Lung (tissue), 11 donors: ENCODE measurements at regions not wholly inside any gene's neighbourhood (a gene's known extent, or its start where the extent isn't known, plus 50 kb on each side); places are given as distances from the start of the nearest gene placed in this dataset.

Experiments used
- ATAC-seq: fragments of 200-7000 bp; cut with Tn5 transposase; one replicate; pipeline ENCODE4 v1.9.1; 2020; ENCODE audit warnings: moderate number of reproducible peaks; ENCODE audit not compliant: insufficient read depth, low FRiP score
- DNase-seq, 3 donors: peaks; one replicate each; pipeline ENCODE4 v3.0.0-alpha.2; 2013 to 2017
- H3K27ac ChIP-seq, 2 donors: one replicate each; pipeline ENCODE4 v1.5.1; 2013; ENCODE audit warnings: mild to moderate bottlenecking in 2 of 2, moderate library complexity in 2 of 2, control low read depth in 1 of 2, inconsistent platforms in 1 of 2, low read depth in 1 of 2, low read length in 1 of 2
- H3K27me3 ChIP-seq, 3 donors: one replicate each; pipeline ENCODE4 v1.5.1; 2013; ENCODE audit warnings: low read length in 2 of 3; ENCODE audit not compliant: control insufficient read depth in 3 of 3, insufficient read depth in 3 of 3
- H3K36me3 ChIP-seq, 4 donors: one replicate each; pipeline ENCODE4 v1.5.1; 2013; ENCODE audit warnings: low read length in 4 of 4, mild to moderate bottlenecking in 1 of 4, moderate library complexity in 1 of 4; ENCODE audit not compliant: control insufficient read depth in 4 of 4, insufficient read depth in 4 of 4
- H3K4me1 ChIP-seq, 5 donors: one replicate each; pipeline ENCODE4 v1.5.1; 2013; ENCODE audit warnings: low read length in 5 of 5, mild to moderate bottlenecking in 2 of 5, moderate library complexity in 1 of 5; ENCODE audit not compliant: control insufficient read depth in 5 of 5, insufficient read depth in 5 of 5
- H3K4me3 ChIP-seq: one replicate; pipeline ENCODE4 v1.5.1; 2013; ENCODE audit warnings: mild to moderate bottlenecking, control low read depth, moderate library complexity
- H3K9ac ChIP-seq, 2 donors: one replicate each; pipeline ENCODE4 v1.5.1; 2013; ENCODE audit warnings: low read length in 2 of 2, control low read depth in 1 of 2; ENCODE audit not compliant: insufficient read depth in 1 of 2
- H3K9me3 ChIP-seq, 4 donors: one replicate each; pipeline ENCODE4 v1.5.1; 2013; ENCODE audit warnings: low read length in 3 of 4, mild to moderate bottlenecking in 1 of 4, moderate library complexity in 1 of 4; ENCODE audit not compliant: control insufficient read depth in 4 of 4, insufficient read depth in 3 of 4
- WGBS, 2 donors: extraction: QIAGEN DNeasy Blood & Tissue Kit; methylation state at CpG; one replicate each; pipeline ENCODE4 v1.1.7; 2013; 5-methylcytosine and 5-hydroxymethylcytosine counted together
- TF ChIP-seq, protein P1 (sequence below): IDR thresholded peaks from 2 replicates; pipeline ENCODE4 v1.5.1; 2012; ENCODE audit warnings: mild to moderate bottlenecking; ENCODE audit errors: control extremely low read depth, extremely low read depth
- donor health status: control.
- donor health status: control.
- donor health status: Bipolar disorder and iron deficiency.
- donor health status: healthy.
- donor health status: DM: yes; HTN: yes; CAD: no.

- TF ChIP-seq, protein P1, sequence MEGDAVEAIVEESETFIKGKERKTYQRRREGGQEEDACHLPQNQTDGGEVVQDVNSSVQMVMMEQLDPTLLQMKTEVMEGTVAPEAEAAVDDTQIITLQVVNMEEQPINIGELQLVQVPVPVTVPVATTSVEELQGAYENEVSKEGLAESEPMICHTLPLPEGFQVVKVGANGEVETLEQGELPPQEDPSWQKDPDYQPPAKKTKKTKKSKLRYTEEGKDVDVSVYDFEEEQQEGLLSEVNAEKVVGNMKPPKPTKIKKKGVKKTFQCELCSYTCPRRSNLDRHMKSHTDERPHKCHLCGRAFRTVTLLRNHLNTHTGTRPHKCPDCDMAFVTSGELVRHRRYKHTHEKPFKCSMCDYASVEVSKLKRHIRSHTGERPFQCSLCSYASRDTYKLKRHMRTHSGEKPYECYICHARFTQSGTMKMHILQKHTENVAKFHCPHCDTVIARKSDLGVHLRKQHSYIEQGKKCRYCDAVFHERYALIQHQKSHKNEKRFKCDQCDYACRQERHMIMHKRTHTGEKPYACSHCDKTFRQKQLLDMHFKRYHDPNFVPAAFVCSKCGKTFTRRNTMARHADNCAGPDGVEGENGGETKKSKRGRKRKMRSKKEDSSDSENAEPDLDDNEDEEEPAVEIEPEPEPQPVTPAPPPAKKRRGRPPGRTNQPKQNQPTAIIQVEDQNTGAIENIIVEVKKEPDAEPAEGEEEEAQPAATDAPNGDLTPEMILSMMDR = peak; percentile 8
- DNase-seq = peak in 2 of 3 donors; percentile 47 to 67
- ATAC-seq = no peak
- no peaks in the 10 kb centered on the region for H3K36me3 ChIP-seq
- H3K9me3 ChIP-seq = no peaks in the 10 kb centered on the region
- H3K4me1 ChIP-seq = no peaks in the 10 kb centered on the region
- H3K27me3 ChIP-seq = peaks cover 0 to 22% (median under 1%) of the 10 kb centered on the region in 3 donors
- 6 to 10% methylated on average over 1 of the region's 1 CpG for WGBS, 2 donors
- H3K9ac ChIP-seq = no peak overlapping the region
- no peak overlapping the region for H3K4me3 ChIP-seq
- no peak overlapping the region for H3K27ac ChIP-seq
Observed at GRCh38 chr5:4862500-4862899, 277.6 kb upstream of the ADAMTS16 start.

DNA sequence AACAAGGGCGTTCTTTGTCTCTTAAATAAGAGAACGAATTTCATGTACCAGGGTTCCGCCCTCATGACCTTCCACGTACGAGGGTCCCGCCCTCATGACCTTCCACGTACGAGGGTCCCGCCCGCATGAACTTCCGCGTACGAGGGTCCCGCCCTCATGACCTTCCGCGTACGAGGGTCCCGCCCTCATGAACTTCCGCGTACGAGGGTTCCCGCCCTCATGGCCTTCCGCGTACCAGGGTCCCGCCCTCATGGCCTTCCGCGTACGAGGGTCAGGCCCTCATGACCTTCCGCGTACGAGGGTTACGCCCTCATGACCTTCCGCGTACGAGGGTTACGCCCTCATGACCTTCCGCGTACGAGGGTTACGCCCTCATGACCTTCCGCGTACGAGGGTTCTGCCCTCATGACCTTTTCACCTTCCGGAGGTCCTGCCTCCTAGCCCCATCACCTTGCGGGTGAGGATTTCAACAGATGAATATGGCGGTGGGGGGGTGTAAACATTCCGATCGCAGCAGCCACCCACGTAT, 273.9 kb upstream of the ADAMTS16 start:
- Histone ChIP-seq H3K9me3 (no peaks in the 10 kb centered on the region), H3K4me3 (no peak overlapping the region), H3K27me3 (peaks cover 0 to 4% (median 0%) of the 10 kb centered on the region in 3 donors), H3K36me3 (no peaks in the 10 kb centered on the region), H3K27ac (no peak overlapping the region), H3K9ac (no peak overlapping the region), H3K4me1 (no peaks in the 10 kb centered on the region)
- 94 to 97% methylated on average over 49 of the region's 49 CpGs for WGBS, 2 donors
- DNase-seq (no peak), ATAC-seq (no peak)
- TF ChIP-seq, protein P1 = no peak

GRCh38 chr5:4866817-4867216, 273.3 kb upstream of the ADAMTS16 start:
- Histone ChIP-seq H3K36me3 (no peaks in the 10 kb centered on the region), H3K27me3 (peaks cover 0 to 4% (median 0%) of the 10 kb centered on the region in 3 donors), H3K9me3 (no peaks in the 10 kb centered on the region), H3K9ac (no peak overlapping the region), H3K4me1 (no peaks in the 10 kb centered on the region), H3K4me3 (no peak overlapping the region), H3K27ac (no peak overlapping the region)
- WGBS, 2 donors = 96 to 98% methylated on average over 21 of the region's 21 CpGs
- no peak for DNase-seq
- TF ChIP-seq, protein P1 = no peak
- no peak for ATAC-seq
